ENCODE measurements at regions not wholly inside any gene's neighbourhood (a gene's known extent, or its start where the extent isn't known, plus 50 kb on each side); places are given as distances from the start of the nearest gene placed in this dataset.

GRCh38 chr13:72540881-72541280 is 186.5 kb downstream of the MZT1 start:
- TF ChIP-seq CTCF (IDR thresholded peaks at IDR 0.05) (no peak), POLR2AphosphoS5 (IDR thresholded peaks at IDR 0.05) (no peak), POLR2A (IDR thresholded peaks at IDR 0.05) (no peak)
